Loucy (cell line): ENCODE measurements at regions not wholly inside any gene's neighbourhood (a gene's known extent, or its start where the extent isn't known, plus 50 kb on each side); places are given as distances from the start of the nearest gene placed in this dataset.

ENCODE experiments used
- H2AFZ ChIP-seq: fragments of 200-600 bp; sonication (generic); 2 replicates; pipeline ENCODE4 v1.6.0; 2016; ENCODE audit warnings: antibody characterized with exemption, mild to moderate bottlenecking, low read length, moderate library complexity
- H3F3A ChIP-seq: fragments of 200-600 bp; 2 replicates; pipeline ENCODE4 v1.6.0; 2016; ENCODE audit warnings: antibody characterized with exemption, low read depth, mild to moderate bottlenecking
- H3K27me3 ChIP-seq: fragments of 200-600 bp; sonication (generic); 2 replicates; pipeline ENCODE4 v1.6.1; 2014; ENCODE audit warnings: low read length, mild to moderate bottlenecking; ENCODE audit not compliant: insufficient read depth, poor library complexity, severe bottlenecking
- H3K36me3 ChIP-seq: fragments of 200-600 bp; sonication (generic); 2 replicates; pipeline ENCODE4 v1.6.1; 2016; ENCODE audit warnings: low read length; ENCODE audit not compliant: insufficient read depth
- H3K4me1 ChIP-seq: fragments of 200-600 bp; sonication (generic); 2 replicates; pipeline ENCODE4 v1.5.1; 2014; ENCODE audit warnings: low read length, mild to moderate bottlenecking; ENCODE audit not compliant: insufficient read depth, poor library complexity, severe bottlenecking
- H3K4me2 ChIP-seq: fragments of 200-600 bp; sonication (generic); 2 replicates; pipeline ENCODE4 v1.6.0; 2014; ENCODE audit warnings: antibody characterized with exemption, low read length, low read depth, mild to moderate bottlenecking; ENCODE audit not compliant: poor library complexity, severe bottlenecking
- H3K4me3 ChIP-seq: fragments of 200-600 bp; sonication (generic); 2 replicates; pipeline ENCODE4 v1.5.1; 2014; ENCODE audit warnings: low read length, mild to moderate bottlenecking, mixed read lengths; ENCODE audit not compliant: poor library complexity, severe bottlenecking
- H3K79me2 ChIP-seq: fragments of 200-600 bp; sonication (generic); 2 replicates; pipeline ENCODE4 v1.6.1; 2014; ENCODE audit warnings: low read length; ENCODE audit not compliant: insufficient read depth
- H3K9ac ChIP-seq: fragments of 200-600 bp; sonication (generic); 2 replicates; pipeline ENCODE4 v1.6.0; 2014; ENCODE audit warnings: mild to moderate bottlenecking, low read depth, low read length, moderate library complexity; ENCODE audit not compliant: poor library complexity, severe bottlenecking
- H3K9me2 ChIP-seq: fragments of 200-600 bp; sonication (generic); replicated peaks from 2 replicates; pipeline ENCODE4 v1.6.1; 2016; ENCODE audit warnings: low read depth, low read length, mixed read lengths
- H3K9me3 ChIP-seq: fragments of 200-600 bp; sonication (generic); 2 replicates; pipeline ENCODE4 v1.6.1; 2014; ENCODE audit warnings: mild to moderate bottlenecking, antibody characterized with exemption, low read length, low read depth; ENCODE audit not compliant: insufficient read depth
- H4K20me1 ChIP-seq: fragments of 200-600 bp; sonication (generic); 2 replicates; pipeline ENCODE4 v1.6.0; 2014; ENCODE audit warnings: antibody characterized with exemption, low read length, mild to moderate bottlenecking; ENCODE audit not compliant: insufficient read depth, poor library complexity, severe bottlenecking
- CTCF ChIP-seq: fragments of 200-600 bp; sonication (generic); conservative IDR thresholded peaks from 2 replicates; pipeline ENCODE4 v1.5.1; 2014; ENCODE audit warnings: mild to moderate bottlenecking, antibody characterized with exemption, low read length
- EZH2phosphoT487 ChIP-seq: fragments of 200-600 bp; IDR thresholded peaks from 2 replicates; pipeline ENCODE4 v1.6.1; 2018; ENCODE audit warnings: antibody characterized with exemption, mild to moderate bottlenecking, moderate library complexity, borderline replicate concordance

GRCh38 chr10:90130321-90131086, 429.1 kb downstream of the KIF20B start:
- Histone ChIP-seq H3K4me3 (no peak overlapping the region), H3K4me1 (no peaks in the 10 kb centered on the region), H3K36me3 (no peaks in the 10 kb centered on the region), H3K79me2 (no peaks in the 10 kb centered on the region), H3K4me2 (no peak overlapping the region), H3K9me3 (0 out of 2 replicates have a peak, but pooled peaks cover 5% of the 10 kb centered on the region), H2AFZ (no peak overlapping the region), H3K9me2 (no peaks in the 10 kb centered on the region), H3K9ac (no peak overlapping the region), H3K27me3 (no peaks in the 10 kb centered on the region), H4K20me1 (no peaks in the 10 kb centered on the region), H3F3A (no peaks in the 10 kb centered on the region)
- TF ChIP-seq CTCF, result no peak
- TF ChIP-seq EZH2phosphoT487, result no peak

- Histone ChIP-seq H3K9me3 (peaks cover 24% of the 10 kb centered on the region; the same call in 1 of the 2 replicates), H3K9ac (no peak overlapping the region), H3K4me1 (no peaks in the 10 kb centered on the region), H2AFZ (no peak overlapping the region), H3K79me2 (no peaks in the 10 kb centered on the region), H3F3A (no peaks in the 10 kb centered on the region), H3K9me2 (no peaks in the 10 kb centered on the region), H3K4me3 (no peak overlapping the region), H3K4me2 (no peak overlapping the region), H4K20me1 (no peaks in the 10 kb centered on the region), H3K36me3 (no peaks in the 10 kb centered on the region), H3K27me3 (no peaks in the 10 kb centered on the region)
- TF ChIP-seq CTCF (no peak), EZH2phosphoT487 (no peak)
Observed at GRCh38 chr10:90133606-90134005, 432.2 kb downstream of the KIF20B start.

- Histone ChIP-seq H4K20me1 (no peaks in the 10 kb centered on the region), H3F3A (no peaks in the 10 kb centered on the region), H3K36me3 (no peaks in the 10 kb centered on the region), H3K4me1 (no peaks in the 10 kb centered on the region), H3K9me3 (peaks cover 24% of the 10 kb centered on the region; the same call in 1 of the 2 replicates), H3K9ac (no peak overlapping the region), H3K27me3 (no peaks in the 10 kb centered on the region), H3K79me2 (no peaks in the 10 kb centered on the region), H3K4me3 (no peak overlapping the region), H3K9me2 (no peaks in the 10 kb centered on the region), H2AFZ (no peak overlapping the region), H3K4me2 (no peak overlapping the region)
- TF ChIP-seq CTCF (no peak), EZH2phosphoT487 (no peak)
Observed at GRCh38 chr10:90136731-90137316, 435.4 kb downstream of the KIF20B start.
